ENCODE measurements at regions not wholly inside any gene's neighbourhood (a gene's known extent, or its start where the extent isn't known, plus 50 kb on each side); places are given as distances from the start of the nearest gene placed in this dataset.
"Not testable (repeated sequence)": the region's sequence is repeated elsewhere in the genome, so short reads cannot be mapped to it uniquely, and the experiment has no call there.

DNA sequence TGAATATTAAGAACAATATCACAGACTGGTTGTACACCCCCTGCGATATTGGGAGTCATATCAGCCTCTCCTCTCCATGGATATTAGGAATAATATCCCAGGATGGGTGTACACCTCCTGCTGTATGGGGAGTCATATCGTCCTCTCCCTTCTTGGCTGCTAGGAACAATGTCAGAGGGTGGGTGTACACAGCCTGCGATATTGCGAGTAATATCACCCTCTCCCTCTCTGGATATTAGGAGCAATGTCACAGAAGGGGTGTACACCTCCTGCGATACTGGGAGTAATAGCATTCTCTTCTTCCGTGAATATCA is 69.8 kb upstream of the HMX1 start:
- H3K4me1 ChIP-seq (replicated peaks); H3K36me3 ChIP-seq; intact Hi-C loops (cut with DNase I); H3K27ac ChIP-seq; DNase-seq (ENCODE audit: low spot score); H3K27me3 ChIP-seq (replicated peaks; ENCODE audit: insufficient read depth); H3K9me3 ChIP-seq; H3K4me3 ChIP-seq: not testable (repeated sequence)
- 74% methylated on average over 6 of the region's 6 CpGs for WGBS

DNA sequence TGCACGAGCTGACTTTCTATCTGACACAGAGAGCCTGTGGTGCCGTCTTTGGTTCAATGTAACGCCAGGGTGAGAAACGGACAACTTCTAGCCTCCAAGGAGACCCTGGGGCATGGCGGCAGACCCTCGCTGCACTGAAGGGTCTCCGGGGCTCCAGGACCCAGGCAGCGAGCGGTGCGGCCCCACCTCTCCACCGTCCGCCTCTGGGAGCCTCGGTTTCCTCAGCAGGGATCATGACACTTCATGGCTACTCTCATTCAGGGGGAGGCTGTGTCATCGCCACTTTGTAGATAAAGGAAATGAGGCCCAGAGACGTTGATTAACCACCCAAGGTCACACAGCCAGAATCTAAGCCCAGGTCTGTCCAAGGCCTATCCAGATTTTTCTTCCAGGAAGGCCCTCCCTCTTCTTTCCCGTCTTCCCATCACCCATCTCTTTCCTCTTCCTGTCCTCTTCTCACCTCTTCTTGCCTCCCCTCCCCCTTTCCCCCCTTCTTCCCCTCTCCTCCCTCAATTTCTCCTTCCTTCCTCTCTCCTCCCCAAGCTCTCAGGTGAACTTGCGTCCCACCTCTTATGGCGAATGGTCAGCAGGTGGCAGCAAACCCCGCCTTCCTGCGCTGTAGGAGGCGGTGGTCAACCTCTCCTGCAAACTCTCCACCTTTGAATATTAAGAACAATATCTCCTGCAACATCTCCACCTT is 69.3 kb upstream of the HMX1 start:
- TF ChIP-seq POLR2A (IDR thresholded peaks at IDR 0.05) = no peak
- TF ChIP-seq, protein P1, sequence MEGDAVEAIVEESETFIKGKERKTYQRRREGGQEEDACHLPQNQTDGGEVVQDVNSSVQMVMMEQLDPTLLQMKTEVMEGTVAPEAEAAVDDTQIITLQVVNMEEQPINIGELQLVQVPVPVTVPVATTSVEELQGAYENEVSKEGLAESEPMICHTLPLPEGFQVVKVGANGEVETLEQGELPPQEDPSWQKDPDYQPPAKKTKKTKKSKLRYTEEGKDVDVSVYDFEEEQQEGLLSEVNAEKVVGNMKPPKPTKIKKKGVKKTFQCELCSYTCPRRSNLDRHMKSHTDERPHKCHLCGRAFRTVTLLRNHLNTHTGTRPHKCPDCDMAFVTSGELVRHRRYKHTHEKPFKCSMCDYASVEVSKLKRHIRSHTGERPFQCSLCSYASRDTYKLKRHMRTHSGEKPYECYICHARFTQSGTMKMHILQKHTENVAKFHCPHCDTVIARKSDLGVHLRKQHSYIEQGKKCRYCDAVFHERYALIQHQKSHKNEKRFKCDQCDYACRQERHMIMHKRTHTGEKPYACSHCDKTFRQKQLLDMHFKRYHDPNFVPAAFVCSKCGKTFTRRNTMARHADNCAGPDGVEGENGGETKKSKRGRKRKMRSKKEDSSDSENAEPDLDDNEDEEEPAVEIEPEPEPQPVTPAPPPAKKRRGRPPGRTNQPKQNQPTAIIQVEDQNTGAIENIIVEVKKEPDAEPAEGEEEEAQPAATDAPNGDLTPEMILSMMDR (IDR thresholded peaks at IDR 0.05) = peak in 1 of 4 experiments; percentile 9
- Histone ChIP-seq H3K27ac (no peak overlapping the region), H3K36me3 (no peaks in the 10 kb centered on the region), H3K27me3 (replicated peaks; ENCODE audit: insufficient read depth) (peaks cover 5% of the 10 kb centered on the region), H3K9me3 (no peaks in the 10 kb centered on the region), H3K4me3 (no peak overlapping the region), H3K4me1 (replicated peaks) (no peaks in the 10 kb centered on the region)
- WGBS = 68% methylated on average over 21 of the region's 21 CpGs
- intact Hi-C loops (cut with DNase I) = no loop called here
- DNase-seq (ENCODE audit: low spot score) = no peak

DNA sequence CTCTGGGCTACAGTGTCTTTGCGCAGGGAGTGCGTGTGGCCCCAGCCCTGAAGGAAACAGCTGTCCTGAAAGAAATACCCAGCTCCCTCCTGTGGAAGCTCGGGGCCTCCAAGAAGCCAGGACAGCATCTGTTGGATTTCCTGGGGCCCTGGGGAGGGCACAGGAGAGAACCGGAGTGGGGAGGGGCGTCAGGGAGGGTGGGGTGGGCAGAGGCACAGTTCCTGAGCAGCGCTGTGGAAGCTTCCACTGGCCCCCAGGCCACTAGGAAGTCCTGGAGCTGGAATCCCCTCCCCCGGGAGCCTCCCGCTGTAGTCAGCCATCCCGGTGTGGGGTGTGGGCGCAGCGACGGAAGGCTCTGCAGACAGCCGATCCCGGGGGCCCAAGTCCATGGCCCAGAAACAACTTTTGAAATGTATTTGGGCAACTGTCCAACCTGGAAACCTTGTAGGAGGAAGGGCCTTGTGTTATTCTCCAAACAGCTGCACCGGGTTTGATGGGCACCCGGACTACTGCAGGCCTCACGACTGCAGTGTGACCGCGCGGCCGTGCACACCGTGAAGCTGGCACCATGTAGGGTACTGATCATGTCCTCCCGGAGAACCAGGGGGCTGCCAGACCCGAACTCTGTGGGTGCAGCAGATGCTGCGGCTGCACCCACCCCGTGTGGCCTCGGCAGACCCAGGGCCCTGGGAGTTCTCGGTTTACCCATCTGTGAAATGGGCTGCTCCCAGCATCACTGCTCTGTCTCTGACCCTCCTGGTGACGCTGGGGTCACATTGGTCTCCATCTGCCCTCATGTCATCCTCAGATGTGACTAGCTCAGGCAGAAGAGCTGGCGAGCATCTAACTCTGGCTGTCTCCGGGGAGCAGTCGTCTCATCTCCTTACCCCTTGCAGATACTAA is 68.5 kb upstream of the HMX1 start:
- WGBS = 29% methylated on average over 29 of the region's 32 CpGs
- H3K36me3 ChIP-seq = no peaks in the 10 kb centered on the region
- H3K4me3 ChIP-seq = no peak overlapping the region
- no peaks in the 10 kb centered on the region for H3K4me1 ChIP-seq (replicated peaks)
- intact Hi-C loops (cut with DNase I) = no loop called here
- peaks cover 5% of the 10 kb centered on the region for H3K27me3 ChIP-seq (replicated peaks; ENCODE audit: insufficient read depth)
- DNase-seq (ENCODE audit: low spot score) = no peak
- TF ChIP-seq POLR2AphosphoS5 (IDR thresholded peaks at IDR 0.05) (no peak), POLR2A (IDR thresholded peaks at IDR 0.05) (no peak)
- TF ChIP-seq, protein P1 (IDR thresholded peaks at IDR 0.05) = no peak
- no peak overlapping the region for H3K27ac ChIP-seq
- no peaks in the 10 kb centered on the region for H3K9me3 ChIP-seq

DNA sequence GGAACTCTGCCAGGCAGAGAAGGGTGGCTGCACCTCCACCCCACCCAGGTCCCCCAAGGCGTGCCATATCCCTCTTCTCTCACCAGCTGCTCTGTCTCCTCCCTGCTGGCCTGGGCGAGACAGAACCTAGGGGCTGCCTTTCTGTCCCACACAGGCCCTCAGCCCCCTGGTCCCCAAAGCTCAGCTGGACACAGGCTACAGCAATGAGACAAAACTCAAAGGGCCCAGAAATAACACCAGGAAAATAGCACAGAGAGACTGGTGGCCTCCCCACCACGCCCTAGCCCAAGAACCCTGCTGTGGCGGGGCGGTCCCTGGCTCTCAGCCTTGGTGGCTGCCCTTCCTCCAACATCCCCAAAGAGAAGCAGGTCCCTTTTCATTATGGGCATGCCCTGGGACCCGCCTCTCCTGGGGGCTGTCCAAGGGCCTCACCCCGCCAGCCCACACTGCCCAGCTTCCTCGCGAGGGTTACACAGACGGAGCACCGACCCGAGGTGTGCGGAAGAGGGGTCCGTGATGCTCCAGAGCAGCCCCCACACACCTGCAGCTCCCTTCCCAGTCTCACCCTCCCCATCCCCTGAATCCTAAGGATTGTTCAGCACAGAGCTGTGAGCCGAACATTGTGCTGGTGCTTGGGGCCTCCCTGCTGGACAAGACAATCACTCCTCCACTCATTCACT is 67.7 kb upstream of the HMX1 start:
- intact Hi-C loops (cut with DNase I) = no loop called here
- Histone ChIP-seq H3K27ac (no peak overlapping the region), H3K4me3 (no peak overlapping the region), H3K4me1 (replicated peaks) (no peaks in the 10 kb centered on the region), H3K36me3 (no peaks in the 10 kb centered on the region), H3K27me3 (replicated peaks; ENCODE audit: insufficient read depth) (peaks cover 5% of the 10 kb centered on the region), H3K9me3 (no peaks in the 10 kb centered on the region)
- WGBS = 34% methylated on average over 15 of the region's 15 CpGs
- DNase-seq (ENCODE audit: low spot score) = no peak
- no peak for TF ChIP-seq POLR2A (IDR thresholded peaks at IDR 0.05)
- TF ChIP-seq POLR2AphosphoS5 (IDR thresholded peaks at IDR 0.05) = no peak
- TF ChIP-seq, protein P1 (IDR thresholded peaks at IDR 0.05) = no peak

DNA sequence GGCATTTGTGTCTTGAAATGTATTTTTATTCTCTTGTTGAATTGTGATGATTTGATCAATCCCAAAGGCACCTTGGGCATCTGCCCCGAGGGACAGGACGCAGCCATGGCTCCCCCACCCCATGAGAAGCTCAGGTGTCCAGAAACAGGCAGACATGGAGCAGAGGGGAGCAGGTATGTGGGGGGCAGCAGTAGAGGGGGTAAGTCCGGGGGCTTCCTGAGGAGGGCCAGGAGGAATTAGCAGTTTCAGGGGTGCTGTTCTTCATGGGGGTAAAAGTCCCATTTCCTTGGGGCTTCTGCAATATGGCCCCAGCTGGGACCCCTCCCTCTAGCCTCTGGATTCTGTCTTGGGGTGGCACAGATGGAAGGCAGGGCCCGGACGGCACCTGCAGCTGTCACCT is 67.0 kb upstream of the HMX1 start:
- no peaks in the 10 kb centered on the region for H3K9me3 ChIP-seq
- intact Hi-C loops (cut with DNase I) = no loop called here
- DNase-seq (ENCODE audit: low spot score) = no peak
- H3K27ac ChIP-seq = no peak overlapping the region
- H3K4me3 ChIP-seq = no peak overlapping the region
- H3K4me1 ChIP-seq (replicated peaks) = no peaks in the 10 kb centered on the region
- WGBS = 65% methylated on average over 5 of the region's 5 CpGs
- H3K36me3 ChIP-seq = no peaks in the 10 kb centered on the region
- peaks cover 5% of the 10 kb centered on the region for H3K27me3 ChIP-seq (replicated peaks; ENCODE audit: insufficient read depth)
- TF ChIP-seq POLR2AphosphoS5 (IDR thresholded peaks at IDR 0.05) (no peak), POLR2A (IDR thresholded peaks at IDR 0.05) (no peak)
- TF ChIP-seq, protein P1 (IDR thresholded peaks at IDR 0.05) = no peak

All from prostate gland (tissue), 2 donors.